HG02623 (cell line): ENCODE measurements at regions not wholly inside any gene's neighbourhood (a gene's known extent, or its start where the extent isn't known, plus 50 kb on each side); places are given as distances from the start of the nearest gene placed in this dataset.

ENCODE experiments used
- ATAC-seq: cut with Tn5 transposase; IDR thresholded peaks from one replicate; pipeline ENCODE4 v1.9.1; 2021; ENCODE audit warnings: moderate library complexity; ENCODE audit not compliant: unreplicated experiment

GRCh38 chr4:115850799-115851509 lies 737.5 kb upstream of the NDST4 start:
- peak; percentile 73 for ATAC-seq

GRCh38 chr4:115844180-115844579 lies 730.8 kb upstream of the NDST4 start:
- ATAC-seq, result no peak

- no peak for ATAC-seq
Observed at GRCh38 chr4:115841871-115842270, 728.5 kb upstream of the NDST4 start.

GRCh38 chr4:115834441-115834840 lies 721.0 kb upstream of the NDST4 start:
- ATAC-seq, result no peak

- ATAC-seq, result no peak
Observed at GRCh38 chr4:115824630-115825029, 711.2 kb upstream of the NDST4 start.

GRCh38 chr4:115803825-115804224 lies 690.4 kb upstream of the NDST4 start:
- ATAC-seq, result no peak

- ATAC-seq, result no peak
Observed at GRCh38 chr4:115790812-115791211, 677.4 kb upstream of the NDST4 start.

- ATAC-seq, result peak; percentile 52
Observed at GRCh38 chr4:115781528-115782146, 668.2 kb upstream of the NDST4 start.

GRCh38 chr4:115780835-115781234 lies 667.4 kb upstream of the NDST4 start:
- ATAC-seq, result peak; percentile 72

- no peak for ATAC-seq
Observed at GRCh38 chr4:115780268-115780667, 666.8 kb upstream of the NDST4 start.

GRCh38 chr4:115770046-115770543 lies 656.7 kb upstream of the NDST4 start:
- ATAC-seq, result no peak

GRCh38 chr4:115769396-115769795 lies 656.0 kb upstream of the NDST4 start:
- no peak for ATAC-seq

- ATAC-seq, result no peak
Observed at GRCh38 chr4:115763051-115763450, 649.6 kb upstream of the NDST4 start.

GRCh38 chr4:115759231-115759630 lies 645.8 kb upstream of the NDST4 start:
- ATAC-seq, result no peak

GRCh38 chr4:115749404-115749803 lies 636.0 kb upstream of the NDST4 start:
- ATAC-seq, result no peak

GRCh38 chr4:115740806-115741205 lies 627.4 kb upstream of the NDST4 start:
- ATAC-seq, result no peak

GRCh38 chr4:115729739-115730266 lies 616.4 kb upstream of the NDST4 start:
- no peak for ATAC-seq

- no peak for ATAC-seq
Observed at GRCh38 chr4:115723621-115724020, 610.2 kb upstream of the NDST4 start.

- no peak for ATAC-seq
Observed at GRCh38 chr4:115720611-115721010, 607.2 kb upstream of the NDST4 start.

- no peak for ATAC-seq
Observed at GRCh38 chr4:115711575-115711974, 598.2 kb upstream of the NDST4 start.

- ATAC-seq, result no peak
Observed at GRCh38 chr4:115688961-115689360, 575.5 kb upstream of the NDST4 start.

GRCh38 chr4:115687052-115687755 lies 573.8 kb upstream of the NDST4 start:
- ATAC-seq, result no peak
